ENCODE measurements at regions not wholly inside any gene's neighbourhood (a gene's known extent, or its start where the extent isn't known, plus 50 kb on each side); places are given as distances from the start of the nearest gene placed in this dataset.

DNA sequence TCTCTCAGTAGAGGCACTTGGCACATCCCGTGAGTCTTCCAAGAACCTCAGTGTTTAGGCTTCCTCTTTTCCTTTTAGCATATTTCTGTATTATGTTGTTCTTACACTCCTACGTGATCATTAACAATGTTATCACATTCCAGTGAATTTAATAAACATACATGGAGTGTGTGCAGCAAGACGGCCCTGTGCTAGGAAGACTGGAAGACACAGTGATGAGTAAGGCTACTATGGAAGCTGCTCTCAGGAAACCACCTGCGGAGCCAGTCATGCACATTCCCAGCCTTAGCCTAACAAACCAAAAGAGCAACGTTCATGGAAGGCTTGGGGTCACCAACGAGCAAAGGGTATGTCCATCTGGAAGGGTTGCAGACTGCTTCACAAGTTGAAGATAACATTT lies 103.4 kb downstream of the ETAA1 start:
- Mint-ChIP-seq H3K4me1 (ENCODE audit: low read depth) (no peaks in the 10 kb centered on the region), H3K36me3 (ENCODE audit: low read depth) (no peaks in the 10 kb centered on the region), H3K27ac (no peak overlapping the region), H3K27me3 (ENCODE audit: insufficient read depth) (no peaks in the 10 kb centered on the region), H3K9me3 (no peaks in the 10 kb centered on the region), H3K4me3 (no peak overlapping the region)
- DNase-seq (ENCODE audit: low spot score), result no peak
- intact Hi-C loops (cut with micrococcal nuclease), result no loop called here

DNA sequence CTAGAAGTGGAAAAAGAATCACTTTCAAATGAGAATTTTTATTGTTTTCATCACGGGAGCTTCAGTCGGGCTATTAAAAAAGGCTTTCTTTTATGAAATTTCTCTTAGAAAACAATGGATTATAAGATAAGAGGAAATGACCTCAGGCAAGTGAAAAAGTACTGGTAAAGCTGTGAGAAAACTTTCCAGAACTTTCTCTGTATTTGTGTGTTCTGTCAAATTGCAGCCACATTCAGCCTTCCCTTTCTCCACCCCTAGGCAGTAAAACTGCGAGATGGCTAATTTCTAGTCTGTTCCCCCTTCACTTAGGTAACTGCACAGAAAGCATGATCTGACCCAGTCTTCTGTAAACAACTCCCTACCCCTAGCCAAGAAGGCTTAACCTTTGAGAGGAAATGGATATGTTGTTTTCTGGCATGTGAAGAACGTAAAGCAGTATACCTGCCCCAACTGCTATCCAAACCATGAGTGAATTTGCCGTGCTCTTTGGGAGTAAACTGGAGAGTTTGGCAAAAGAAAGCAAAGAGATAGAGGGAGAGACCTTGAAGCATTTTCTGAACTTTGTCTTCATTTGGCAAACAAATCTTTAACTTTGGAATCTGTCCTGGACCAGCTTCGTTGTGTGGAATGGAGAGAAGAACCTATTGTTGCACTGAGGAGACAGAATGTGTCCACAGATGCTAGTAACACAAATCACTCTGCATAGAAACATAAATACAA lies 105.4 kb downstream of the ETAA1 start:
- H3K36me3 Mint-ChIP-seq (ENCODE audit: low read depth), result no peaks in the 10 kb centered on the region
- intact Hi-C loops (cut with micrococcal nuclease), result no loop called here
- H3K4me3 Mint-ChIP-seq, result no peak overlapping the region
- DNase-seq (ENCODE audit: low spot score), result no peak
- H3K27ac Mint-ChIP-seq, result no peak overlapping the region
- no peaks in the 10 kb centered on the region for H3K9me3 Mint-ChIP-seq
- H3K27me3 Mint-ChIP-seq (ENCODE audit: insufficient read depth), result no peaks in the 10 kb centered on the region
- no peaks in the 10 kb centered on the region for H3K4me1 Mint-ChIP-seq (ENCODE audit: low read depth)

DNA sequence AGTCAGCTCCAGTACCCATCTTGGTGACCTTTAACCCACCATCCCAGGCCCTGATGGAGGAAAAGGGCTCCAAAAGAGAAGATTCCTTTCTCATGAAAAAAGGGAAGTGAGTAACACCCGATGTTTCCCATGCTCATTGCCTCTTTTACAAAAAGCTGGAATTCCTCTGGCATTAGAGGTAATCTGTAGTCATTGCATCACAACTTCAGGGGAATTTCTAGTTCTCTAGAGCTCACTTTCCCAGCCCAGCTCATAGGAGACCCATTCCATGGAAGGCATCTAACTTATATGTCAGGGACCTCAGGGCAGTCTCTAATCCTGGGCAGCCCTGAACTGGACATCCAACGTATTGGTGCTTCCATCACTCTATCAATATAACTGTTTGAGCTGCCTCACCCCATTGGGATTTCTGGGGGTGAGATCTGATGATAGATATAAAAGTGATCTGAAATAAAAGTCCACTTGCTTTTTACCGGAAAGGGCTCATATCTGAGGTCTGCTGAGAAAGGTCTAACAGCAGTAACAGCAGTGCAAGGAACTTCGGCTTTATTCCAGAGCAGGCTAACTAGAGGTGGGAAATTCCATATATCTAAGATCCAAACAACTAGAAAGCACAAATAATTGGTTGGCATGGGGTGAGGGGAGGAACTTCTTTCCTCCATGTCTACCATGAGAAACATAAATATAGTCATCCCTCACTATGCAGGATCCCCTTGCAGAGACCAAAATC lies 106.1 kb downstream of the ETAA1 start:
- H3K9me3 Mint-ChIP-seq, result no peaks in the 10 kb centered on the region
- no peaks in the 10 kb centered on the region for H3K27me3 Mint-ChIP-seq (ENCODE audit: insufficient read depth)
- intact Hi-C loops (cut with micrococcal nuclease), result no loop called here
- no peak overlapping the region for H3K4me3 Mint-ChIP-seq
- no peaks in the 10 kb centered on the region for H3K4me1 Mint-ChIP-seq (ENCODE audit: low read depth)
- no peak overlapping the region for H3K27ac Mint-ChIP-seq
- no peaks in the 10 kb centered on the region for H3K36me3 Mint-ChIP-seq (ENCODE audit: low read depth)
- no peak for DNase-seq (ENCODE audit: low spot score)

DNA sequence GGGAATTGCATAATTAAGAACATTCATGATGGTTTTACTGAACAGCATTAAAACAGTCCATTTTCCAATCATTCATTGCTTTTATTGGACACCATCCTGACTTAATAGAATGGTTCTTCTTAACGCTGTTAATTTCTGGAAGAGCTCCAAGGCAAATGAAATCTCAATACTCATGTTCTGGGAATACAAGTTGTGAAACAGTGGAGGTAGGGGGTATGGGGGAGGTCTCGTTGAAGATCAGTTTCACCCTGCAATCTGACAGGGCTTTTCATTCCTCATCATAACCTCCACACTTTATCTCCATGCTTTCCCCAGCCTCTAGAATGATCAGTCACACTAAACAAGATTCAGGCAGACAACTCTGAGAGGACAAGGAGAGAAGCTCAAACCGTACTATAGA lies 113.6 kb downstream of the ETAA1 start:
- DNase-seq (ENCODE audit: low spot score), result no peak
- H3K4me3 Mint-ChIP-seq, result no peak overlapping the region
- H3K27me3 Mint-ChIP-seq (ENCODE audit: insufficient read depth), result no peaks in the 10 kb centered on the region
- no peak overlapping the region for H3K27ac Mint-ChIP-seq
- intact Hi-C loops (cut with micrococcal nuclease), result no loop called here
- no peaks in the 10 kb centered on the region for H3K4me1 Mint-ChIP-seq (ENCODE audit: low read depth)
- H3K9me3 Mint-ChIP-seq, result no peaks in the 10 kb centered on the region
- no peaks in the 10 kb centered on the region for H3K36me3 Mint-ChIP-seq (ENCODE audit: low read depth)

DNA sequence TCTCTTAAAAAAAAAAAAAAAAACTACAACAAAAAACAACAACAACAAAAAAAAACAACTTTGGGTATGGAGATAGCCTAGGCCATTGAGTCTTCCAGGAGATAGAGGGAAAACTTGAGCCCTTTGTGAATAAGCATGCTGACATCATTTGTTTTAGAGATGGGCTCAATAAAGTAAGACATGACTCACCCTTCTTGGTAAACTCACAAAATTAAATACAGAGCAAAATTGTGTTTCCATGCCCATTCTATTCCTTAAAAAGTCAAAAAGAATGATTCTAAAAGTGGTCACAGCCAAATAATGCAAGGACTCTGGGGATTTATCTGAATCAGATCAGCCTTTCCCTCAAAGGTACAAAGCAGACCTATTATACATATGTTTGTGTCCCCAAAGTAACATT lies 117.4 kb downstream of the ETAA1 start:
- H3K4me1 Mint-ChIP-seq (ENCODE audit: low read depth), result no peaks in the 10 kb centered on the region
- H3K9me3 Mint-ChIP-seq, result no peaks in the 10 kb centered on the region
- no peak overlapping the region for H3K27ac Mint-ChIP-seq
- H3K4me3 Mint-ChIP-seq, result no peak overlapping the region
- no peaks in the 10 kb centered on the region for H3K27me3 Mint-ChIP-seq (ENCODE audit: insufficient read depth)
- DNase-seq (ENCODE audit: low spot score), result no peak
- no peaks in the 10 kb centered on the region for H3K36me3 Mint-ChIP-seq (ENCODE audit: low read depth)
- intact Hi-C loops (cut with micrococcal nuclease), result no loop called here

DNA sequence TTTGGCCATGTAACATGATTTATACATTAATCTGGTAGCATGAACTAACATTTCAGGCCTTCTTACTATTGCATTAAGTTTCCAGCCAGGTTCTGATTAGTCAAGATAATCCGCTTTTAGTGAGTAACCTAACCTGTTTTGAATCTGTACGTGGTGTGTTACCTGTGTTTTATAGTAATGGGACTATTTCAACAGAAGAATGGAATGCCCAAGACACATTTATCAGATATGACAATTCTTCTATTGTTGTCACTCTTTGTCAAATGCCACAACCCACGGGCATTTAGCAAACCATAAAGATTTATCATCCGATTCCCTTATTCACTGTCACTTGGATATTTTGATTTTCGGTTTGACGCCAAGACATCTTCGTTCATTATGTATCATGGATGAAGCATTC lies 117.9 kb downstream of the ETAA1 start:
- Mint-ChIP-seq H3K9me3 (no peaks in the 10 kb centered on the region), H3K36me3 (ENCODE audit: low read depth) (no peaks in the 10 kb centered on the region), H3K4me3 (no peak overlapping the region), H3K27me3 (ENCODE audit: insufficient read depth) (no peaks in the 10 kb centered on the region), H3K4me1 (ENCODE audit: low read depth) (no peaks in the 10 kb centered on the region), H3K27ac (no peak overlapping the region)
- DNase-seq (ENCODE audit: low spot score), result no peak
- intact Hi-C loops (cut with micrococcal nuclease), result no loop called here

DNA sequence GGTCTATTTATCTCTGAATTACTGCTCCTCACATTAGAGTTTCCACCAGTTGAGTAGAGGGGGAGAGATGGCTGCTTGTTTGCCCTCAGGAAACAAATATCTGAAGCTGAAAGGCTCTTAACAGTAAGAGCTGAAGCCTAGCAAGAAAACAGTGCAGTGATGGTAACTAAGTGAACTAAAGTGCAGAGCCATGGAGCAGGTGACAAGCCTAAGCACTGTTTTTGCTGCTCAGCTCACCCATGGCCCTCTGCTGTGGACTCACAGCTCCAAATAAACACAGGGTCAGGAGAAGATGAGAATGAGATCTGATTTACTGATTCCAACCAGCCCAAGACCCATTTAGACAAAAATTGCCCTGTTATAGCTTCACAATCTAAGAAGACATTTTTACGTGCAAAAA lies 118.4 kb downstream of the ETAA1 start:
- H3K27ac Mint-ChIP-seq, result no peak overlapping the region
- H3K4me1 Mint-ChIP-seq (ENCODE audit: low read depth), result no peaks in the 10 kb centered on the region
- H3K9me3 Mint-ChIP-seq, result no peaks in the 10 kb centered on the region
- no peaks in the 10 kb centered on the region for H3K27me3 Mint-ChIP-seq (ENCODE audit: insufficient read depth)
- no peaks in the 10 kb centered on the region for H3K36me3 Mint-ChIP-seq (ENCODE audit: low read depth)
- H3K4me3 Mint-ChIP-seq, result no peak overlapping the region
- intact Hi-C loops (cut with micrococcal nuclease), result no loop called here
- no peak for DNase-seq (ENCODE audit: low spot score)

DNA sequence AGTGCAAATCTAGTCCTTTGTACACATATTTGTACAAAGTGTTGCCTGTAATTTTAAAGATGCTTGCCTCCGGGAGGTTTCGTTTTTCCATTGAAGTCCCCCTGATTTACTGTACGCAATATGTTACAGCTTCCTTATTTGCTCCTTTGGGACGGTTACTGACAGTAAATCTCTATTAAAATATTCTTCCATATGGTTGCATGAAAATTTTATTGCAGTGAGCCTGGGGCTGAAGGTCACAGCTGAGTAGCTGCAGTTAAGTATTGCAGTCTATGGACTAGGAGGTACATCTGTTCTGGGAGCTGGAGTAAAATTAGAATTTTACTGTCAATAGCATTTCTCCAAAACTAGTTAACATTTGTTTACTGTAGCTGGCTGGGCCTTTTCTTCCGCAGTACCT lies 119.2 kb downstream of the ETAA1 start:
- Mint-ChIP-seq H3K27ac (no peak overlapping the region), H3K27me3 (ENCODE audit: insufficient read depth) (no peaks in the 10 kb centered on the region), H3K4me1 (ENCODE audit: low read depth) (no peaks in the 10 kb centered on the region), H3K4me3 (no peak overlapping the region), H3K36me3 (ENCODE audit: low read depth) (no peaks in the 10 kb centered on the region), H3K9me3 (no peaks in the 10 kb centered on the region)
- no peak for DNase-seq (ENCODE audit: low spot score)
- intact Hi-C loops (cut with micrococcal nuclease), result no loop called here

DNA sequence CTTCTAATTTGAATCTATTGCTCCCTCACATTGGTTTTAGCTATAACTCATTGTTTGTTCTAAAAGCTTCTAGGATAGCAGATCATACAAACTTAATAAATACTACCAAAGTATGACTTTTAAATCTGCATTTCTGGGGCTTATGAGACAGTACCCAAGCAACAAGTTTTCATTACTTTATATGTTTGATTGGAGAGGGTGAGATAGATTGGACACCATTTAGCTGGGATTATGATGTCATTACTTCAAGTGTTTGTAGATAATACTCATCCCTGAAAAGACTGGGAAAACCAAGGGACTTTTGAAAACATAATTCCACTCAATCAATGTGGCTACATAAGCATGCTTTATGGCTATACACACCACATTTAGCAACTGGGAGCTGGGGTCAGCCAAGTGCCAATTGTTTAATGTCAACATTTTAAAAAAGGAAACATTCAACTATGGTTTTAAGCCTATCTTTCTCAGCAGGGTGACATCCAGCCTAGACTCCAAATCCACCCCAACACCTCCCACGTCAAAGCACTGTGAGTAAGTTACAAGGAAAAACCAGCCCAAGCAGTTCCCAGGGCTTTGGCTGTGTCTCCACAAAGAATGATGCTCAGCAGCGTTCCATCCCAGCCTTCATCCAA lies 119.9 kb downstream of the ETAA1 start:
- Mint-ChIP-seq H3K4me3 (no peak overlapping the region), H3K27ac (no peak overlapping the region), H3K27me3 (ENCODE audit: insufficient read depth) (no peaks in the 10 kb centered on the region), H3K36me3 (ENCODE audit: low read depth) (no peaks in the 10 kb centered on the region), H3K4me1 (ENCODE audit: low read depth) (no peaks in the 10 kb centered on the region), H3K9me3 (no peaks in the 10 kb centered on the region)
- no peak for DNase-seq (ENCODE audit: low spot score)
- intact Hi-C loops (cut with micrococcal nuclease), result no loop called here

DNA sequence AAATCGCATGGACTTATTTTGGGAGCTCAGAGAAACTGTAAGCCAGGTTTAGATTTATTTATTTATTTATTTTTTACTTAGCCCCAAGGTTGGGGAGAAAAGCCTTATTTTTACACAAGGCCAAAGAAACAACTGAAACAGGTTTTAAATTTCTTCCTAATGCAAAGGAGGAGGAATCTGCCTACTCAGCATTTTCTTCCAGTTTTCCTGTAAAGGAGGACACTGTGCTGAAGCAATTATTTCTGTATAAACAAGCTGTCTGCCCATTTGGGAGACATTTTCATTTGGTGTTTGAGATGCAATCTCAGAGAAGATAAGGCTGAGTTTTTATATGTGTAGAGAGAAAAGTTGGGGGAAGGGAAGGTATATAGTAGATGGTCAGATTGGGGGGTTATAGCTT lies 125.0 kb downstream of the ETAA1 start:
- DNase-seq (ENCODE audit: low spot score), result no peak
- Mint-ChIP-seq H3K27me3 (ENCODE audit: insufficient read depth) (no peaks in the 10 kb centered on the region), H3K27ac (no peak overlapping the region), H3K9me3 (no peaks in the 10 kb centered on the region), H3K4me3 (no peak overlapping the region), H3K36me3 (ENCODE audit: low read depth) (no peaks in the 10 kb centered on the region), H3K4me1 (ENCODE audit: low read depth) (no peaks in the 10 kb centered on the region)
- intact Hi-C loops (cut with micrococcal nuclease), result no loop called here

DNA sequence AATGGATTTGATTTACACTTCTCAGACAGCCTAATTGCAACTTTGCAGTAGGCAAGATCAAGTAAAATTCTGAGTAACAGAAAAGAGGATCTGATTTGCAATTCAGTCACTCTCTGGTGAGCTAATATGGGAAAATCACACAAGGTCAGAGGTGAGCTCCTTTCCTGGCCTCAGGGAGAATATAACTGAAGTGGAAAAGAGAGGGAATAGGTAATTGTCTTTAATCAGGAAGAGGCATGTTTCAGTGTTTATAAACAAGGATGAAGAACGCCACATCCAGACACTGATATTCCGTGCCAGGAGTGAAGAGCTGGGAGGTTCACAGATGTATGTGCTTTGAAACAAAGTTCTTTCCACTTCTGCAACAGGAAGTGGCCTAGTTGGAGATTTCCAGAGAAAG lies 127.1 kb downstream of the ETAA1 start:
- H3K9me3 Mint-ChIP-seq, result no peaks in the 10 kb centered on the region
- H3K4me1 Mint-ChIP-seq (ENCODE audit: low read depth), result no peaks in the 10 kb centered on the region
- no peak overlapping the region for H3K4me3 Mint-ChIP-seq
- DNase-seq (ENCODE audit: low spot score), result no peak
- intact Hi-C loops (cut with micrococcal nuclease), result no loop called here
- H3K36me3 Mint-ChIP-seq (ENCODE audit: low read depth), result no peaks in the 10 kb centered on the region
- H3K27me3 Mint-ChIP-seq (ENCODE audit: insufficient read depth), result no peaks in the 10 kb centered on the region
- no peak overlapping the region for H3K27ac Mint-ChIP-seq

DNA sequence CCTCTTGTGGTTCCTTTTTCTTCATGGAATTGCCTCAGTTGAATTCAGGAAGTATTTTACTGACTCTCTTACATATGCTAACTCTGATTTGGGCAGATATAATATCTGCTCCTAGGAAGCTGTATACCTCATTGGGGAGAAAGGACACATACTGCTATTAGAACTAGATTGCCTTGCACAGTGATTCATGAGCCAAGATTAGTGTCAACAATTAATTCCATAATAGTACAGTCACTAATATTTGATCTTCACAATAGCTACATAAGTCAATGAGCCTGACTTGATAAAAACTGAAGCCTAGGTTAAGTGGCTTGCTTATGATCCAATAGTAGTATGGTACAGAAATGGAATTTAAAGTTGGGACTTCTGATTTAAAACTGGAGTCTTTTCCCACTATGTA lies 127.6 kb downstream of the ETAA1 start:
- intact Hi-C loops (cut with micrococcal nuclease), result no loop called here
- no peaks in the 10 kb centered on the region for H3K36me3 Mint-ChIP-seq (ENCODE audit: low read depth)
- no peak for DNase-seq (ENCODE audit: low spot score)
- no peaks in the 10 kb centered on the region for H3K4me1 Mint-ChIP-seq (ENCODE audit: low read depth)
- H3K9me3 Mint-ChIP-seq, result no peaks in the 10 kb centered on the region
- H3K27ac Mint-ChIP-seq, result no peak overlapping the region
- H3K27me3 Mint-ChIP-seq (ENCODE audit: insufficient read depth), result no peaks in the 10 kb centered on the region
- no peak overlapping the region for H3K4me3 Mint-ChIP-seq

DNA sequence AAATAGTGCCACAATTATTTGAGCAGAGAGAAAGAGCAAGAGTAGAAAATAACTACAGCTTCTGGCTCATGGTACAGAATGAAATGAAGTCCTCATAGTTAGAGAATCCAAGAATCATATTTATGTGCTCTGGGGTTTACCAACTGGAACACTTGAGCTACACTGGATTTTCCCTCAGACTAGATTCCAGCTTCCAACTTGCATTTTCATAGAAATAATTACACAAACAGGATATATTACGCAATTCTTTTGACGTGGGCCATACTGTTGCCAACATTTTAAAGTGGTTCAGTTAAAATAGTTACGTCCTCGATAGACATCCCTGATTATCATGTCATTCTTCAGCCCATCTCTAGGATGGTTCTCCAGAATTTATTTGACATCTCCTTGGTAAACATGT lies 129.2 kb downstream of the ETAA1 start:
- H3K36me3 Mint-ChIP-seq (ENCODE audit: low read depth), result no peaks in the 10 kb centered on the region
- H3K9me3 Mint-ChIP-seq, result no peaks in the 10 kb centered on the region
- no peaks in the 10 kb centered on the region for H3K27me3 Mint-ChIP-seq (ENCODE audit: insufficient read depth)
- H3K27ac Mint-ChIP-seq, result no peak overlapping the region
- no peak for DNase-seq (ENCODE audit: low spot score)
- intact Hi-C loops (cut with micrococcal nuclease), result no loop called here
- no peaks in the 10 kb centered on the region for H3K4me1 Mint-ChIP-seq (ENCODE audit: low read depth)
- no peak overlapping the region for H3K4me3 Mint-ChIP-seq

All from activated T-helper 1 cell treated with anti-CD3 and anti-CD28 coated beads, Interleukin-12 subunit alpha, Interleukin-12 subunit beta, Interleukin-2, Interleukin-4 antibody, amounts not matched to agents 30 ng/mL and 10 ng/mL and 1 ng/mL, durations not matched to agents 14 hours and 24 hours and 36 hours (primary cell).